ENCODE measurements at regions not wholly inside any gene's neighbourhood (a gene's known extent, or its start where the extent isn't known, plus 50 kb on each side); places are given as distances from the start of the nearest gene placed in this dataset.

DNA sequence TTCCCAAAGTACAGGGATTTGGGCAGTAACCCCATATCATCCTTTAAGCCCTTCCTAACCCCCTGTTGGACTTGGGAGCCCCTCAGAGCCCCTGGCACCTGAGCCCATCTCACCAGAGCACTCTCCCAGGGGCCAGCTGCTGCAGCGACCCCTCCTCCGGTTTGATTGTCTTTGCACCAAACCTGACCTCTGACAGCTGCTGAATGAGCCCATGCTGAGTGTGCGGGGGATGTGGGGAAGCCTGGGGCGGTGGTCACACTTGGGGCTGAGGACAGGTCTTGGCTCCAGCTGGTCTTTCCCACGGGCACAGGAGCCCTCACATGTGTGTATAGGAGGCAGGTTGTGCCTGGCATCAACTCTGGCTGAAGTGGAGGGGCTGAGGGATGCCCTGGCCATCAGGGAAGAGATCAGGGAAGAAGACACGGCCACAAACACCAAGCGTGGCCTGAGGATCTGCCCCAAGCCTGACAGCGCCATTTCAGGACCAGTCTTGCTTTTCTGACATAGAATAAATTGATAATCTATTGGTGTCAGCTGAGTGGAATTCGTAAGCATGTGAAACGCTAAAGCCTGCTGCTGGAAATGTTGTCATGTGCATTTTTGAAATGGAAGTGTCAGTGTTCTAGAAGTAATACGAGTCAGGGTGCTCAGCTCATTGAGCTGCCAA, 102.4 kb downstream of the ACKR3 start:
- no peaks in the 10 kb centered on the region for H4K20me1 ChIP-seq (ENCODE audit: insufficient read depth, low read length)
- H3K27me3 ChIP-seq (ENCODE audit: insufficient read depth, low read length) = peaks cover 12% of the 10 kb centered on the region
- H2AFZ ChIP-seq (ENCODE audit: low read length) = no peak overlapping the region
- H3K27ac ChIP-seq (ENCODE audit: low read depth, low read length) = no peak overlapping the region
- TF ChIP-seq, protein P1, sequence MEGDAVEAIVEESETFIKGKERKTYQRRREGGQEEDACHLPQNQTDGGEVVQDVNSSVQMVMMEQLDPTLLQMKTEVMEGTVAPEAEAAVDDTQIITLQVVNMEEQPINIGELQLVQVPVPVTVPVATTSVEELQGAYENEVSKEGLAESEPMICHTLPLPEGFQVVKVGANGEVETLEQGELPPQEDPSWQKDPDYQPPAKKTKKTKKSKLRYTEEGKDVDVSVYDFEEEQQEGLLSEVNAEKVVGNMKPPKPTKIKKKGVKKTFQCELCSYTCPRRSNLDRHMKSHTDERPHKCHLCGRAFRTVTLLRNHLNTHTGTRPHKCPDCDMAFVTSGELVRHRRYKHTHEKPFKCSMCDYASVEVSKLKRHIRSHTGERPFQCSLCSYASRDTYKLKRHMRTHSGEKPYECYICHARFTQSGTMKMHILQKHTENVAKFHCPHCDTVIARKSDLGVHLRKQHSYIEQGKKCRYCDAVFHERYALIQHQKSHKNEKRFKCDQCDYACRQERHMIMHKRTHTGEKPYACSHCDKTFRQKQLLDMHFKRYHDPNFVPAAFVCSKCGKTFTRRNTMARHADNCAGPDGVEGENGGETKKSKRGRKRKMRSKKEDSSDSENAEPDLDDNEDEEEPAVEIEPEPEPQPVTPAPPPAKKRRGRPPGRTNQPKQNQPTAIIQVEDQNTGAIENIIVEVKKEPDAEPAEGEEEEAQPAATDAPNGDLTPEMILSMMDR (IDR thresholded peaks at IDR 0.05; ENCODE audit: extremely low read depth, low read depth, low read length) = no peak
- no peaks in the 10 kb centered on the region for H3K79me2 ChIP-seq (ENCODE audit: insufficient read depth, low read length)
- no peak for DNase-seq (ENCODE audit: insufficient read length, low spot score, missing footprints)
- no peak overlapping the region for H3K4me3 ChIP-seq (ENCODE audit: insufficient read depth, low read length)
- H3K9me3 ChIP-seq (ENCODE audit: low read depth, low read length) = no peaks in the 10 kb centered on the region
- H3K36me3 ChIP-seq (ENCODE audit: insufficient read depth, low read length) = no peaks in the 10 kb centered on the region
- no peak overlapping the region for H3K4me2 ChIP-seq (ENCODE audit: insufficient read depth, low read length)
- peaks cover 11% of the 10 kb centered on the region for H3K4me1 ChIP-seq (ENCODE audit: insufficient read depth, low read length)

DNA sequence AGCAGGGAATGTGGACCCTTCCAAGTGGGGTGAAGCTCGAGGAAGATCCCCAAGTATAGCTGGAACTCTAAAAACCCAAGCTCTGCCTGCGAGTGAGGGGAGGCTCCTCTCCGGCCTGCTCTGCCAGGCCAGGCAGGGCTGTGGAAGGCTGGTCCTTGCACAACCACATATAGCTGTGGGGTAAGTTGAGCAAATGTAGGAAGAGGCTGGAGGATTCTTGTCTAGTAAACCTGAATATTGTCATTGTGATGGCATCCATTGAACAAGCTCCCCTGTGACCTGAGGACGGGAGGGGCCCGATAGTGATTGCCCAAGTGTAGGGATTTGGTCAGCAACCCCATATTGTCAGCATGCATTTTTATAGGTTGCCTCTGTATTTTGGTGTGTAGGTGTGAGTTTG, 103.0 kb downstream of the ACKR3 start:
- no peak overlapping the region for H2AFZ ChIP-seq (ENCODE audit: low read length)
- no peak for DNase-seq (ENCODE audit: insufficient read length, low spot score, missing footprints)
- no peaks in the 10 kb centered on the region for H3K36me3 ChIP-seq (ENCODE audit: insufficient read depth, low read length)
- H3K9me3 ChIP-seq (ENCODE audit: low read depth, low read length) = no peaks in the 10 kb centered on the region
- no peak overlapping the region for H3K27ac ChIP-seq (ENCODE audit: low read depth, low read length)
- peaks cover 17% of the 10 kb centered on the region for H3K27me3 ChIP-seq (ENCODE audit: insufficient read depth, low read length)
- H4K20me1 ChIP-seq (ENCODE audit: insufficient read depth, low read length) = no peaks in the 10 kb centered on the region
- TF ChIP-seq, protein P1 (IDR thresholded peaks at IDR 0.05; ENCODE audit: extremely low read depth, low read depth, low read length) = no peak
- no peak overlapping the region for H3K4me2 ChIP-seq (ENCODE audit: insufficient read depth, low read length)
- H3K4me3 ChIP-seq (ENCODE audit: insufficient read depth, low read length) = no peak overlapping the region
- peaks cover 11% of the 10 kb centered on the region for H3K4me1 ChIP-seq (ENCODE audit: insufficient read depth, low read length)
- H3K79me2 ChIP-seq (ENCODE audit: insufficient read depth, low read length) = no peaks in the 10 kb centered on the region

DNA sequence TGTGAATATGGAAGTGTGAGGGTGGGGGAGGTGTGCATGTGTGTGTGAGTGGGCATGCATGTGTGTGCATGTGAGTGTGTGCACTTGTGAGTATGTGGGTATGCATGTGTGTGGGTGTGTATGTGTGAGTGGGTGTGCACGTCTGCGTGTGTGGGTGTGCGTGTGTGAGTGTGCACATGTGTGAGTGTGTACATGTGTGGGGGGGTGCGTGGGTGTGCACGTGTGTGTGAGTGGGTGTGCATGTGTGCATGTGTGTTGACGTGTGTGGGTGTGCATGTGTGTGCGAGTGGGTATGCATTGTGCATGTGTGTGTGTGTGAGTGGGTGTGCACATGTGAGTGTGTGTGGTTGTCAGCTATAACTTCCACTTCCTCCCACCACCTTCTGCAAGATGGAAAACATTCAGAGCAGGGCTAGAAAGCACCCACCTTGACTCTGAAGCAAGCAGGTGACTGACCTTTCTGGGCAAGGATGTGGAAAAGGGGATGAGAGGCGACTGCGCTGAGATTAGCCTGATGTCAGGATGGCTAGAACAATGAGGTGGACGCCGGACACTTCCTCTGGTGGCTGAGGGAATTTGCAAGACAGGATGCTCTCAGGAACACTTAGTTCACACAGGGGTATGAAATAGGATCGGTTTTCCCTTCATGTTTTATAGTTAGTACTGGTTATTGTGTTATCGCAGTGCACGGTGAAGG, 103.6 kb downstream of the ACKR3 start:
- H3K79me2 ChIP-seq (ENCODE audit: insufficient read depth, low read length) = no peaks in the 10 kb centered on the region
- no peaks in the 10 kb centered on the region for H3K9me3 ChIP-seq (ENCODE audit: low read depth, low read length)
- H3K4me2 ChIP-seq (ENCODE audit: insufficient read depth, low read length) = no peak overlapping the region
- no peak for DNase-seq (ENCODE audit: insufficient read length, low spot score, missing footprints)
- H2AFZ ChIP-seq (ENCODE audit: low read length) = no peak overlapping the region
- H3K27me3 ChIP-seq (ENCODE audit: insufficient read depth, low read length) = peaks cover 19% of the 10 kb centered on the region
- peaks cover 11% of the 10 kb centered on the region for H3K4me1 ChIP-seq (ENCODE audit: insufficient read depth, low read length)
- TF ChIP-seq, protein P1 (IDR thresholded peaks at IDR 0.05; ENCODE audit: extremely low read depth, low read depth, low read length) = no peak
- no peaks in the 10 kb centered on the region for H4K20me1 ChIP-seq (ENCODE audit: insufficient read depth, low read length)
- H3K4me3 ChIP-seq (ENCODE audit: insufficient read depth, low read length) = no peak overlapping the region
- no peak overlapping the region for H3K27ac ChIP-seq (ENCODE audit: low read depth, low read length)
- H3K36me3 ChIP-seq (ENCODE audit: insufficient read depth, low read length) = no peaks in the 10 kb centered on the region

DNA sequence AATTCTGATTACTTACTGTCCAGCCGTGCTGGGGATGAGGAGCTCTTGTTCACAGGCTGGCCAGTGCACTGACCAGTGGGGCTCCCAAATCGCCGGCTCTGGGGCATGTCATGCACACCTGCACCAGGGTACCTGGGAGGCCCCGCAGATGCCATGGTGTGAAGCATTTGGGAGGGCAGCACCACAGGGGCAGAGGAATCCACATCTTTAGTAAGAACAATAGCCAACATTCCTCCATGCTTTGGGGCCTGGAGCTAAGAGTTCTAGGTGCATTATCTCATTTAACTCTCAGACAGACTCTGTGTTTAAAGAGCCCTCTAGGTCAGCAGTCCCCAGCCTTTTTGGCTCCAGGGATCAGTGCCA, 104.2 kb downstream of the ACKR3 start:
- Histone ChIP-seq H3K4me2 (ENCODE audit: insufficient read depth, low read length) (no peak overlapping the region), H3K27ac (ENCODE audit: low read depth, low read length) (no peak overlapping the region), H4K20me1 (ENCODE audit: insufficient read depth, low read length) (no peaks in the 10 kb centered on the region), H3K9me3 (ENCODE audit: low read depth, low read length) (no peaks in the 10 kb centered on the region), H3K27me3 (ENCODE audit: insufficient read depth, low read length) (peaks cover 21% of the 10 kb centered on the region), H3K4me3 (ENCODE audit: insufficient read depth, low read length) (no peak overlapping the region), H2AFZ (ENCODE audit: low read length) (no peak overlapping the region), H3K36me3 (ENCODE audit: insufficient read depth, low read length) (no peaks in the 10 kb centered on the region), H3K4me1 (ENCODE audit: insufficient read depth, low read length) (peaks cover 11% of the 10 kb centered on the region), H3K79me2 (ENCODE audit: insufficient read depth, low read length) (no peaks in the 10 kb centered on the region)
- TF ChIP-seq, protein P1 (IDR thresholded peaks at IDR 0.05; ENCODE audit: extremely low read depth, low read depth, low read length) = no peak
- no peak for DNase-seq (ENCODE audit: insufficient read length, low spot score, missing footprints)
